ENCODE measurements at regions not wholly inside any gene's neighbourhood (a gene's known extent, or its start where the extent isn't known, plus 50 kb on each side); places are given as distances from the start of the nearest gene placed in this dataset.

GRCh38 chr3:137438561-137438960 lies 325.6 kb upstream of the SOX14 start:
- peaks cover 32% of the 10 kb centered on the region for H3K9me3 Mint-ChIP-seq (ENCODE audit: unreplicated experiment)
- H3K4me1 Mint-ChIP-seq (ENCODE audit: unreplicated experiment), result no peaks in the 10 kb centered on the region
- no peaks in the 10 kb centered on the region for H3K27me3 Mint-ChIP-seq (ENCODE audit: unreplicated experiment)
- no peak for DNase-seq (ENCODE audit: extremely low spot score, unreplicated experiment)
- no peak overlapping the region for H3K27ac Mint-ChIP-seq (ENCODE audit: unreplicated experiment)
- H3K36me3 Mint-ChIP-seq (ENCODE audit: unreplicated experiment), result no peaks in the 10 kb centered on the region
- no peak for TF ChIP-seq CTCF (IDR thresholded peaks at IDR 0.05)
- H3K4me3 Mint-ChIP-seq (ENCODE audit: unreplicated experiment), result no peak overlapping the region

GRCh38 chr3:137460944-137461343 lies 303.2 kb upstream of the SOX14 start:
- Mint-ChIP-seq H3K9me3 (ENCODE audit: unreplicated experiment) (peaks cover 9% of the 10 kb centered on the region), H3K27me3 (ENCODE audit: unreplicated experiment) (no peaks in the 10 kb centered on the region), H3K27ac (ENCODE audit: unreplicated experiment) (no peak overlapping the region), H3K4me1 (ENCODE audit: unreplicated experiment) (no peaks in the 10 kb centered on the region), H3K4me3 (ENCODE audit: unreplicated experiment) (no peak overlapping the region), H3K36me3 (ENCODE audit: unreplicated experiment) (no peaks in the 10 kb centered on the region)
- TF ChIP-seq CTCF (IDR thresholded peaks at IDR 0.05), result no peak
- no peak for DNase-seq (ENCODE audit: extremely low spot score, unreplicated experiment)

- Mint-ChIP-seq H3K9me3 (ENCODE audit: unreplicated experiment) (peaks cover 9% of the 10 kb centered on the region), H3K4me3 (ENCODE audit: unreplicated experiment) (no peak overlapping the region), H3K4me1 (ENCODE audit: unreplicated experiment) (no peaks in the 10 kb centered on the region), H3K27me3 (ENCODE audit: unreplicated experiment) (no peaks in the 10 kb centered on the region), H3K36me3 (ENCODE audit: unreplicated experiment) (no peaks in the 10 kb centered on the region), H3K27ac (ENCODE audit: unreplicated experiment) (no peak overlapping the region)
- no peak for TF ChIP-seq CTCF (IDR thresholded peaks at IDR 0.05)
- DNase-seq (ENCODE audit: extremely low spot score, unreplicated experiment), result no peak
Observed at GRCh38 chr3:137463131-137463530, 301.0 kb upstream of the SOX14 start.

- TF ChIP-seq CTCF (IDR thresholded peaks at IDR 0.05), result no peak
- Mint-ChIP-seq H3K27ac (ENCODE audit: unreplicated experiment) (no peak overlapping the region), H3K4me1 (ENCODE audit: unreplicated experiment) (no peaks in the 10 kb centered on the region), H3K36me3 (ENCODE audit: unreplicated experiment) (no peaks in the 10 kb centered on the region), H3K27me3 (ENCODE audit: unreplicated experiment) (no peaks in the 10 kb centered on the region), H3K4me3 (ENCODE audit: unreplicated experiment) (no peak overlapping the region), H3K9me3 (ENCODE audit: unreplicated experiment) (peaks cover 9% of the 10 kb centered on the region)
- no peak for DNase-seq (ENCODE audit: extremely low spot score, unreplicated experiment)
Observed at GRCh38 chr3:137464341-137464740, 299.8 kb upstream of the SOX14 start.

GRCh38 chr3:137468446-137468845 lies 295.7 kb upstream of the SOX14 start:
- TF ChIP-seq CTCF (IDR thresholded peaks at IDR 0.05), result no peak
- no peaks in the 10 kb centered on the region for H3K36me3 Mint-ChIP-seq (ENCODE audit: unreplicated experiment)
- no peak overlapping the region for H3K4me3 Mint-ChIP-seq (ENCODE audit: unreplicated experiment)
- no peaks in the 10 kb centered on the region for H3K27me3 Mint-ChIP-seq (ENCODE audit: unreplicated experiment)
- DNase-seq (ENCODE audit: extremely low spot score, unreplicated experiment), result no peak
- no peaks in the 10 kb centered on the region for H3K4me1 Mint-ChIP-seq (ENCODE audit: unreplicated experiment)
- H3K27ac Mint-ChIP-seq (ENCODE audit: unreplicated experiment), result no peak overlapping the region
- H3K9me3 Mint-ChIP-seq (ENCODE audit: unreplicated experiment), result no peaks in the 10 kb centered on the region
